LoVo (cell line): ENCODE measurements at regions not wholly inside any gene's neighbourhood (a gene's known extent, or its start where the extent isn't known, plus 50 kb on each side); places are given as distances from the start of the nearest gene placed in this dataset.

ENCODE experiments used
- DNase-seq: peaks from one replicate; pipeline ENCODE4 v3.0.0-alpha.2; 2016; ENCODE audit warnings: low spot score

DNA sequence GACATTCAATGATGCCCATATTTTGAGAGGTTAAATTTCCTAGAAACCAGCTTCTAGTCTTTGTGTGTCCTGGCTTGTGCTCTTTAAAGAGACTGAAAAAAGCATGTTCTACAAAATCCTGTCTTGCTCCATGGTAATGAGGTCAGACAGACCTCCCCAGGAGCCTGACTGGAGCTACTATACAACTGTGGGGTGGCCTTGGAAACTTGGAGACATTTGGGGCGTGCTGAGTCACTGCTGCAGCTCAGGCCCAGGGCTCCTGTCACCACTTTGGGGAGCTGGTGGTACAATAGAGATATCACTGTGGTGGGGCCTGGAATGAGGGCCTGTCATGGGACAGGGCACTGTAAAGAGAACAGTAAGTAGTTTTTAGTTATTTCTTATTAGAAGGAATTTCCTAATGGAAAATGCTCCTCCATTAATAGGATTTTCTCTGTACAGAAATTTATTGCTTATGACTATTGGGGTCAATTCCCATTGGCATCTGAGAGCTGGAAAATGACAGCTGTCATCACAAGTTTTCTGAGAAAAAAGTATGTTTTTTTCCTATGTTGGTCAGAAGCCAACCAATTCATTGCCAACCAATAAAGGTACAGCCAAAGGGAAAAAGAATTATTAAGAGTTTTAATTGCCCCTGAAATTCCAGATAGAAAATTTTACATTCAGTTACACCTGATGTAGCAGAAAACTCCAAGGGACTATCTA, 207.4 kb upstream of the JADE1 start:
- no peak for DNase-seq

DNA sequence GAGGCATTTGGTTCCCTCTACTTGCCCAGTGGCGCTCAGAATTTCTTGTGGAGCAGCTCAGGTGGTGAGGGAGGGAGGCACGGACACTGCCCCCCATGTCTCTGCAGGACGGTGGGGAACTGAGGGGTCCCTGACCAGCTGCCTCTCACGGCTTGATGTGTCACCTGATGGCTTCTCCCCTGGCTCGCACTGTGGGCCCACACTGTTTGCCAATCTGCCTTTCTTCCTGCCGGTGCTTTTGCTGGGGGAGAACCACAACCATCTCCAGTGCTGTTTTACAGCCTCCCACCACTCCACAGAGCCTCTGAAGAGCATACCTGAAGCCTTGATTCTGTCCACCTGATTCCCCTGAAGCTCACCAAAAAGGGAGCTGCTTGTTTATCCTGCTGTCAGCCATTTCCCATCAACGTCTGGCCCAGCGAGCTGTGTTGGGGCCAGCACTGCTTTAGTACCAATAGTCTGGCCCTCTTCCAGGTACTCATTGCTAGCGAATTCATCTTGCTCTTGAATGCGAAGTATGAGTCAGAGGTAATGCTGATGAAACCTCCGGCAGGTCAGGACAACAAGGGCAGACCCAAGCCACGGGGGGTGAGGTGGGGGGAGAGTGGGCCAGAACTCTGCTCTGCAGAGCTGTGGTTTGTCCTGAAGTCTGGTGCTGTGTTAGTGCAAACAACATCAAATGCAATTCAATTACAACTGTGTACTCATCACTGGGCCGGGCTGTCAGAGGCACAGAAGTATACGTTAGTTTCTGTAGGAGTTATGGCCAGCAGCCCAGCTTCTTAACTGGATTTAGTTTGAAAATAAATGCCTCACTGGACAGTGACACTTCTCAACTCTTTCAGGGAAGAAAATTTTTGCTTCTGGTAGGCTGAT, 208.3 kb upstream of the JADE1 start:
- DNase-seq, result peak; percentile 84

DNA sequence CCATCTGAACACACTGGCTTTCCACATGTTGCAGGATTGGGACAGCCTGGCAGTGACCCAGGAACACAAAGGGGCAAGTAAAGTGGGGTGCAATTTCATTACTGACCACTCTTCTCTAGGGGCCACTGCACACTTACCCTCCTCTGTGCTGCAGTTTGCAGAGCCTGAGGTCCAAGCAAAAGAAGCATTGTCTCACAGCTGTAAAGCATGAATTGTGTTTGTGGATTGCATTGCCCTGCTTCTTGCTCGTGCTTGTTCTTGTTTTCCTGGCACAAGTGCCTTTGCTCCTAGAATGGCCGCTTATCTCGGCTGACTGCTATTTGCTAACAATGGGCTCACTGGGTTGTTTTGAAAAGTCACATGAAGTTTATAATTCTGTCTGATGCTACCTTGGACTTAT, 209.1 kb upstream of the JADE1 start:
- DNase-seq, result no peak

DNA sequence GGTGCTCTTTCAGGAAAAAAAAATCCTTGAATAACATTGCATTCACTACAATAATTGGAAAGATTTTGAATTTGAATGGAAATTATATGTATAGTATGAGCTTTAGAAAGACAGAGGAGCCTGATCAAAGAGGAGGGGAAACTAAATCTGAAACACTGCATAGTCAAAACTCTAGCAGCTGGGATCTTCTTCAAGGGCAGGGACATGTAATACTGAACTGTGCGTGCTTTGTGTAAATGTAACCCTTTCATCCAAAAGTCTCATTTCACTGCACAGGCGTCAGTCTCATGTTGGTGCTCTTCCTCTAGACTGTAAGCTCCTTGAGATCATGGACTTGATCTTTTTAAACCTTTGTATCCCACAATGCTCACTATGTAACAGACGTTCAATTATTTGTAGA, 212.0 kb upstream of the JADE1 start:
- DNase-seq, result no peak

DNA sequence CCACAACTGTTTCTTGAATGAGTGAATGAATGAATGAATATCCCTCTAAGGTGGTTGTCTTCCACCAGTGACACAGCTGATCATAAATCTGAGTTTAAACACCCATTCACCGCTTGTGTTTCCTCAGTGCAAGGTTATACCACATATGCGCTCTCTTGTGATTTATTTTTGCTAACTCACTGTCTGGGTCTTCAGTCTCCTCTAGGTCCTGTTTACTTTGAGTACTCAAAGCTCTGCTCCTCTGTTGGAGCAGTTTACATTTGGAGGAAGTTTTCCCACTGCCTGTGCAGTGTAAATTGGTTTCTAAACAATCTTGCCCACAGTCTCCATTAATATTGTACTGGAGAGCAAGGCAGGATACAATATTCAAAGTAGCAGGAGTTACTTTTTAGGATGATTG, 212.6 kb upstream of the JADE1 start:
- DNase-seq, result no peak

DNA sequence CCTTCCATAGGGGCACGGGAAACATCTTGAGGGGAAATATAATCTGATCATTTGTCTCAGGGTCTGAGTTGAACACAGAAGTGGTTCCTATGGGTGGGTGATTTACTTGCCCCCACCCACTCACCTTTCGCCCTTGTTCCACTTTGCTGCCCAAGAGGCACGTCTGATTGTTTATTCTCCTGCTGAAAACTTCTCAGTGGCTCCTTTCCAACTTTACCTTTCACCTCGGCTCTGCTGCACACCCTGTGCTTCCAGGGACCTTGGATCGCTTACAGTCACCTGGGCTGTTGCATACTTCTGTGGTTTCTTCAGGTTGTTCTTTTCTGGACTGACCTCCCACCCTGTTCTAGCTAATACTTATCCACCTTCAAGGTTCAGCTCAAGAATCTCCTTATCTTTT, 213.4 kb upstream of the JADE1 start:
- no peak for DNase-seq

DNA sequence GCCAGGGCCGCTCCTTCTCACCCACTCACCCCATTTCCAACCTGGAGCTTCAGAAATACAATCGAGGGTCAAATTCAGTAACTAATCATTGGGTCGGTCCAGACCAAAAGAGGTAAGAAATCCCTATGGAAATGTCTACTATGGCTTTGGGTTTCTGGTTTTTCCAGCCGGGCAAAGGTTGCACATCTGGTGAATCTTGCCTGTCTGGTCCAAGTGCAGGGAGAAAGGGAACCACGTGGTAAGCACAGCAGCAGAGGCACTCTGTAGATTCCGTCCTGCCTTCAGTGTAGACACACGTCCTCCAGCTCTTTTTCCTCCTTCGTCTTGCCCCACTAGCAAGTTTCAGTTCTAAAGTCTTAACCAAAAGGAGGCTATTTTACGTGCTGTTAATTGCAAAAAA, 218.0 kb upstream of the JADE1 start:
- no peak for DNase-seq

DNA sequence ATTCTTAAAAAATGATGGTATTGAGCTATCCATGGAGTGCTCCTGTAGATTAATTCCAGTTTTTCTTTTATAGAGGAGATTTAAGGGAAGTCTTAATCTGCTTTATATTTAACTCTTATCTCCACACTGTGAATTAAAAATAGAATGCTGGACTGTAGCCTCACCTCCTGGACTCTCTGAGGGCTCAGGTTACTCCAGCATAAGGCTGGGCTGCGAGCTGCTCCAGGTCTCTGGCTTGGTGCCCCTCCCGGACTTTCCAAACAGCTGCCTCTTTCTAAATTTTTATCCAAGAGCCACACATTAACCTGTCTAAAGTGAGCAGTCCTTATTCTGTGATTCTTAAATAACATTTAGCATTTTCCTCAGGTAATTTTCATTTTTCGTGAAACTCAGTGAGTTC, 218.7 kb upstream of the JADE1 start:
- no peak for DNase-seq

DNA sequence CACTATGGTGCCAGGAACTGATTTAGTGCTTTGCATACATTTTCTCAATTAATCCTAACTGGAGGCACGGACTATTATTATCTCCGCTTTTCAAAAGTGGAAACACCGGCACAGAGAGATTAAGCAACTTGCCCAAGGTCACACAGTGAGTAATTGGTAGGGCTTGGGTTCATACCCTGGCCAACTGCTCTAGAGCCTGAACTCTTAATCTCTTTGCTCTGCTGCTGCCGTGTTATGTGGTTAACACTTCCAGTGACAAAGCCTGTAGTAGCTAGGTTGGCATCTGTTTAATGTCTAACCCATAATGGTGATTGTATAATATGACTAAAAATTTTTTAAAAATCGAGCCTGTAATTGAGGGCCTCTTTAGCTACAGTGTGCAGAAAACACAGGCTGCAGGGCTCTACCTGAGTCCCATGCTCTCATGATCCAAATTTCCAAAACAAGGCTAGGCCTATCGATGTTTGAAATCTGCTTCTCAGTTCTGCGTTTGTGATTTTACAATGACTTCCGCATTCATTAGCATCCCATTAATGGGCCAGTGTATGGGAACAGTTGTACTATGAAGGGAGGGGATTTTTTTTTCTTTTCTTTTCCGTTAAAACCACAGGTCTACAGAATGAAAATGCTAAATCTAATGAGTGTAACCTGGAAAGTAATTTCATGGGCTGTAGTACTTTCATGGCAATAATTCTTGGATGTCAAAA, 219.3 kb upstream of the JADE1 start:
- no peak for DNase-seq

DNA sequence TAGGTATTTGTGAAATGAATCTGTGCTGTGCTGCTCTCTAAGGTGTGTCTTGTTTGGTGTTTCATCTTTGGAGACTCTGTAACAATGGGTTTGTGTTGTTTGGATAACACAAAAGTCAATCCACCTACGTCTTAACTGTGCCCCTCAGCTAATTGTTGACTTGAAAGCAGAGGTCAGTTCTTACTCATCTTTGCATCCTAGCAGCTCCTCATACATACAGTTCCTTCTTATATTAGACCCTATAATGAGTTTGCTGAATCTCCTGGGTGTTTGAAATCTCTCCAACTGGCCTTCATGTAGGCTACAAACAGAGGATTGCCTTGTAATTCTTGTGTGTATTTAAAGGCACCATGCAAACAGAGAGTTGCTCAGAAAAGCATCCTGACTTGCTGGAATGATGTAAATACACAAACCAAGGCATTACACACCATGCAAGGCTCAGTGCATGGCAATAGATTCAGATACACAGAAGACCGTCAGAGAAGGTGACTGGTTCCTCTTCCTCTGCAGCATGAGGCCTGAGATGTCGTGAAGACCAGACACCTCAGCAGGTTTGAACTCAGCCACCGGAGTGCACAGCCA, 220.0 kb upstream of the JADE1 start:
- DNase-seq, result no peak

DNA sequence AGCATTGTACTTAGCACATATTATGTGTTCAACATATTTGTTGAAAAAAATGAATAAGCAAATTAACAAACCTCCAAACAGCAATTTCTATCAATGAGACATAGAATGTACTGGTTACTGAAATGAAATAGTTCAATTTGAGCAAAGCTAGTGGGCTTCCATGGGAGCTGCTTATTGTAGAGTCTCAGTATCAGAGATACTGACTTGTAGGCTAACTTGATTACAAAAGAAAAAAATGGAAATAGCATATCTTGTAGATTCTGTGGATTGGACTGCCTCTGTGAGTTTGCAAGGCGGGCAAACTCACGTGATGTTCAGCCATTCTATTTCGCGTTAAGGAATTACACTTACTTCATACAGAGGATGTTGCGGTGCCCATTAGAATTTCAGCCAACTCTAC, 222.1 kb upstream of the JADE1 start:
- DNase-seq, result no peak

DNA sequence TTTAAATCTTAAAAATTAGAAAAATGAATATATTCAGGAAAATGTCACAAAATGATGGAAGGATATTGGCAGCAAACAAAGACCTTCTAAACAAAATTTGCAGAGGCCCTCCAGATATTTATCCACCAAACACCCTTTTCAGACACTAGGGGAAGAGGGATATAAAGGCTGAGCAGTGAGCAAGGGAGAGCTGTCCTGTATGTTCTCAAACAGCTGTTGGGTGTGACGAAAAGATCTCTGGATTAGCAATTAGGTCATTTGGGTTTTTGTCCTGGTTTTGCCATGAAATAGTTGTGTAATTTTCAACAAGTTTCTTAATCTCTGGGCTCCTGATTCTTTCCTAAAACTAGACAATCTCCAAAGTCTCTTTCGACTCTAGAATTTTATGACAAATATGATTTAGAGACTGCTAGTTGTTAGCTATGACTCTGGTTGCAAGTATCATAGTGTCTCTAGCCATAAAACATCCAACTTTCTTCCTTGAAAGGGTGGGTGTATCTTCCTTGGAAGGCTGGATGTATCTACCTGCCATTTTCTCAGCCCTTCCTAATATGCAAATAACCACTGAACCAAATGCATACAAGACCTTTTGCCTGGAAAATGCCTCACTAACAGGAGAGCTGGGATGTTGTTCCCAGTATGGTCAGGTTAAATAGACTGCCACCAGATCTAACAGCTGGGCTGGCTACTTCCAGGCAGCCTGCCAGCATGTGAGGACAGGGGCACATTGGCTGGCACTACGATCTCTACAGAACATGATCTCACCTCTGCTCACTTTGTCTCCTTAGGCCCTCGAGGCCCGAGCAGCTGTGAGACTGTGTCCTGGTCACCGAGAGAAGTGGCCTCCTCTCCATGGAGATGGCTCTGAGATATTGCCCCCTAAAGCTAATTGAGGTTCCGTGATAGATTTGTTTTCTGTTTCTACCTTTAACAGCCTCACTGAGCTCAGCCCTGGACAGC, 225.5 kb upstream of the JADE1 start:
- no peak for DNase-seq

DNA sequence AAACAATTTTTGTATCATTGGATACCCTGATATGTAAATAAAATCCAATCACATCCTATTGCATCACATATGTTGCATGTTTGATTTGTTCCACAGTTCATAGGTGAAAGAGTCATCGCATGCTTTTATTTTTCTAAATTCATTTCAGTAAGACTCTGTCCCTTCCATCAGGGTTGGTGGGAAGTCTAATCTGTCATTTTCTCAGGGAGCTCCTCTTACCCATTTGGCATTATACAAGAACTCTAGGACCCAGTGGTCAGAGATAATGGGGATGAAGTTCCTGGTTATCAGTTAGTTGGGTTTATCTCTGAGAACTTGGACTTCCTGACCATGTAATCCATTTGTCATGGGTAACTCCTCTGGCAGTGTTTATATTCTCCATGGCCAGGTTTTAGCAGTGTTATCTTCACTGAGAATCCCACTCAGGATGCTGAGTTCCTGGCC, 227.1 kb upstream of the JADE1 start:
- DNase-seq, result no peak

DNA sequence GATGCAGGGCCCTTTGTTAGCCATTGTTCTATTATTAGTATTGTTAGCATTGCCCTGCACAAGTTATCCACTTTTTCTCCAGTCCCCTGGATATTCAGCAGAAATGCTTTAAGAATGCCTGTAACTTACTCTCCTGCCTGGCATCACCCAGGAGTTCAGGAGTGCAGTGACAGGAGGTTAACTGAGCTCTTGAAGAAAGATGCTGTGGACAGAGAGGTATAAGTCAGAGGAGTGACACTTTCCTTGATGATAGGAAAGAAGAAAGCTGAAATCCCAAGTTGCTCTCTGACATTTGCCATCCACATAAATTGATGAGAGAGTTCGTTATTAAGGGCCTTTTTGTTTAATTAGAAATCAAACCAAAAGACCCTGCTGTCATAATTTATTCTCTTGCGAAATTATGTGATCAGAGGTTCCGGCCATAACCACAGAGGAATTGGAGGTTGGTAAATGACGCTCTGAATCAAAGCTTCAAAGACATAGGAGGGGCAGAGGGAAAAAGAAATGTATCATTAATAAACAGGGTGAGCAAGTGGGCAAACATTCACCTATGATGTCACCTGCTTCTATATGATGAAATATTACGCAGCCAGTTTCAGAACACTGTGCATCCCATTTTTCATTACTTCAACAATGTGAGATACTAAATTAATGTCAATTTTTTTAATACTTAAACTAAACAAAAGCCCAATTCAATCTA, 230.2 kb upstream of the JADE1 start:
- no peak for DNase-seq

DNA sequence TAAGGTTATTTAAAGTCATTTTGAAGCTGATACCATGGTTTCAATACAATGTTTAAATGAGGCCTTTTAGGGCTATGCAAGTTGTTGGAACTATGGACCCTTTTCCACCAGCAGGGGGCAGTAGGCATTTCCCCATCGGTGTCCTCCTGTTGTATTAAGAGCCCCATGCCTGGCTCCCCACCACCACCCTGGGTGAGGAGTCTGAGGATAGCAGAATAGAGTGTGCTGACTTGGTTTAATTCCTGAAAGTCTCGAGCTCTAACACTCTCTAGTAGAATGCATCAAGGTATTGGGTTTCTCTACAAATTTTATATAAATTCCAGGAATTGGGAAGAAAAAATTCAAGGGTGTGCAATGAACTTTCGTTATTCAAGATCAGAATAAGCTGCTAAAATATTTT, 234.8 kb upstream of the JADE1 start:
- DNase-seq, result no peak

DNA sequence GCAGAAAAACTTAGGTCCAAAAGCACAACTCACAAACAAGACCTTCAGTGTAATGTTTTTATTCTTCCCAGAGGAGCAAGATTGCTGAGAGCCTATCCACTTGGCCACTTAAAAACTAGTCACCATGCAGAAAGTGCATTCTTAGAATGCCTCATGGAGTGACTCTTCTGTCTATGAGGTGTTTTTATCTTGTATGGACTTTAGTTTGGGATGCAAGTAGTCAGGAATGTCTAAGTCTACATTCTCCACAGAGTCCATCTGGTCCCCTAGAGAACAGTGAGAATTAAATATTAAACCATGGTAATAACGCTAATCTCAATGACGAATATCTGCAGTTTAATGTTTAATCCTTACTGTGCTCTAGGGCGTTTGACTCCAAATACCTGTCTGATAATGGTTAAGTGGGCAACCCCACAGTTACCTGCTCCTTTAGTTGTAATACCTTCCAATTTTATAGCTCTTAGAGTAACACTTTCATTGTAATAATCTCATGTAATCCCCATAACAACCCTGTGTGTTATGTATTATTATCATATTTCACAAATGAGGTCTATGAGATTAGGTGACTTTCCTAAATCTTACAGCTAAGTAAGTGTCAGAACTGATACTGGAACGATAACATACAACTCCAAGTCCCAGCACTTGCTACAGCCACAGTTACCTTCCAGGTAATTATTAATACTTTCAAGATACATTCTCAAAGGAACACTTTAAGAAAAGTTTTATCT, 235.6 kb upstream of the JADE1 start:
- DNase-seq, result peak; percentile 63

DNA sequence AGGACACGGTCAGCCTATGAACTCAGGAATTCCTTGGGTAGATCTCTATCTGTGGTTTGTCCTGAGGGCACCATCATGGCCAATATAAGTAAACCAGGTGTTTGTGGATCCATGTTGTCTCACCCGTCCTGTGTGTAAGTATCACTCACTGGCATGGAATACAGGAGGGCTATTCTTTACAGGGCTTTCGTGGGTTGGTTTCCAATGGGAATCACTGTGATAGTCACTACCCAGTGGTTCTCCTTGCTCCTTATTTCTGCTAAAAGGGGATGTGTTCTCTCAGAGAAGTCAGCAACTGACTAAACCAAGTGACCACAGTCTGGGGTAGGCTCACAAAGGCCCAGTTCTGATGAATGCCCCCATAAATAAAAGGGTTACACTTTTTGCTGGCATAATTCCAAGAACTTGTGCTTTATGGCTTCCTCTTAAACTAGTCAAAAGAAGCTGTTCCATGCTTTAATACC, 236.7 kb upstream of the JADE1 start:
- DNase-seq, result no peak

DNA sequence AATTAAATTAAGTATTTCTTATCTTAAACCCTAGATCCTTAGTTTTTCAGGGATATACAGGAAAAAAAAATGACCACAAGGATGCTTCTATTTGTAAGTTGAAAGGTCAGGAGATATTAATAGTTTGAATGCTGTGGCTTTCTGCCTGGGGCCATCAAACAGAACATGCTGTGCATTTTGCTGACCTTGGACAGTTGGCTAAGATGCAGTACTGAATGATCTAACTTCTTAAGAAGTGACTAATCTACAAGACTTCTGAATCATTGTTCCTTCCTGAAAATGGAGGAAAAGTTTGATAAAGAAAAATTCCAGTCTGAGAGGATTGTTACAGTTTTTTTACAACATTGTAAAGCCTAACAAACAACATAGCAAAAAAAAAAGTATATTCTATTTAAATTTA, 237.8 kb upstream of the JADE1 start:
- peak; percentile 48 for DNase-seq

DNA sequence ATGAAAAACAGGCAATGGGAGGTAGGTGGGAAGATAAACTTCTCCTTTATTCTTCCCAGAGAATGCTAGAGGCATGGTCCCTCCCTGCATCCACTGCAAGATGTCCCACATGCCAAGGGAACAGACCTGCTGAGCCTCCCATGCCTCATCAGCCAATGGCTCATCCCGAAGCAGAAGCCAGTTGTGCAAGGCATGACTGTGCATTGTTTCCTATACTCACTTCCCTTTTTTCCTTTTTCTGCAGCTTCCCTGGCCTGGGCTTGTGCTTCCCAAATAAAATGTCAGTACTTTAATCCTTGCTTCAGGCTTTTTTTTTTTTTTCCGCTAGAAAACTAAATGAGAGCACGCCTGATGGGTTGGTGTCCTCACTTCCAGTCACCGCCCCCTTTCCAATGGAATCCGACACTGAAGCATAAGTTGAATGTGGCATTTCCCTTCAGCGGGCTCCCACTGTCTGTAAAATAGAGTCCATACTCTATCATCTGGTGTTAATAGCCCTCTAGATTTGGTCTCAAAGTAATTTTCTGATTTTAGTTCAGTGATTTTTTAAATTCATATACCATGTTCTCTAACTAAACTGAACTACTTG, 239.0 kb upstream of the JADE1 start:
- no peak for DNase-seq

DNA sequence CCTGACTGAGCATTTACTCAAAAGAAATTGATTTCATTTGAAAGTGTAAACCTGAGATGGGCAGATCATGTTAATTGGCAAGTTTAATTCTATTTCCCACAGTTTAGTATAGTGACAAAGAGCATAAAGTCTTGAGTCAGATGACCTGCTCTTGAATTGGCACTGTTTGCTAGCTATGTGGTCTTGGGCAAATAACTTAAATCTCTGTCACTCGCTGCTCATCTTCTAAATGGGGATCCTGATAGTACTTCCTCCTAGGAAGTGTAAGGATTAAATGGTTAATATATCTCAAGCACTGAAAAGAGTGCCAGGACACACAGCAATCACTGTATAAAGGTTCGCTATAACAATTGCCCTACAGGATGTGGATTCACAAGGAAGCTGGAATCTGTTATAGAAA, 242.8 kb upstream of the JADE1 start:
- DNase-seq, result no peak
